WTC11 (cell line): ENCODE measurements at regions not wholly inside any gene's neighbourhood (a gene's known extent, or its start where the extent isn't known, plus 50 kb on each side); places are given as distances from the start of the nearest gene placed in this dataset.

ENCODE experiments used
- ATF3 ChIP-seq: sonication (generic); formaldehyde crosslinking; conservative IDR thresholded peaks from 2 replicates; pipeline ENCODE4 v1.8.1; 2022; ENCODE audit warnings: mild to moderate bottlenecking, missing genetic modification reagents
- CTCF ChIP-seq: fragments of 200-600 bp; IDR thresholded peaks from 2 replicates; pipeline ENCODE4 v1.8.0; 2022; ENCODE audit warnings: antibody characterized with exemption
- ELF4 ChIP-seq: sonication (generic); formaldehyde crosslinking; IDR thresholded peaks from 2 replicates; pipeline ENCODE4 v1.8.1; 2022; ENCODE audit warnings: low read depth, mild to moderate bottlenecking, moderate library complexity, missing genetic modification reagents
- ETV6 ChIP-seq: sonication (generic); formaldehyde crosslinking; IDR thresholded peaks from 2 replicates; pipeline ENCODE4 v1.8.1; 2022; ENCODE audit warnings: mild to moderate bottlenecking, missing genetic modification reagents
- FOXP1 ChIP-seq: sonication (generic); formaldehyde crosslinking; IDR thresholded peaks from 2 replicates; pipeline ENCODE4 v1.8.0; 2022; ENCODE audit warnings: missing genetic modification reagents, mild to moderate bottlenecking, moderate library complexity, borderline replicate concordance
- GRHL2 ChIP-seq: fragments of 250-450 bp; sonication (Bioruptor Pico); IDR thresholded peaks from 2 replicates; pipeline ENCODE4 v1.8.0; 2022; ENCODE audit warnings: mild to moderate bottlenecking, moderate library complexity; ENCODE audit not compliant: insufficient replicate concordance, severe bottlenecking
- OVOL2 ChIP-seq: fragments of 250-450 bp; sonication (Bioruptor Pico); IDR thresholded peaks from 2 replicates; pipeline ENCODE4 v1.9.0; 2021; ENCODE audit warnings: mild to moderate bottlenecking, borderline replicate concordance
- PRRX2 ChIP-seq: fragments of 250-450 bp; sonication (Bioruptor Pico); IDR thresholded peaks from 2 replicates; pipeline ENCODE4 v1.8.0; 2021; ENCODE audit warnings: mild to moderate bottlenecking
- TCF7 ChIP-seq: sonication (generic); formaldehyde crosslinking; IDR thresholded peaks from 2 replicates; pipeline ENCODE4 v1.8.0; 2022; ENCODE audit warnings: mild to moderate bottlenecking, low read depth, missing genetic modification reagents, moderate library complexity
- TEAD4 ChIP-seq: sonication (generic); formaldehyde crosslinking; IDR thresholded peaks from 2 replicates; pipeline ENCODE4 v1.8.0; 2022; ENCODE audit warnings: mild to moderate bottlenecking, missing genetic modification reagents
- ZNF121 ChIP-seq: sonication (generic); formaldehyde crosslinking; IDR thresholded peaks from 2 replicates; pipeline ENCODE4 v1.8.0; 2023; ENCODE audit warnings: missing genetic modification reagents
- ZNF232 ChIP-seq: sonication (generic); formaldehyde crosslinking; IDR thresholded peaks from 2 replicates; pipeline ENCODE4 v1.8.0; 2022; ENCODE audit warnings: mild to moderate bottlenecking, missing genetic modification reagents
- ZNF532 ChIP-seq: fragments of 250-450 bp; sonication (Bioruptor Pico); IDR thresholded peaks from 2 replicates; pipeline ENCODE4 v1.9.0; 2021; ENCODE audit warnings: mild to moderate bottlenecking, borderline replicate concordance

- TF ChIP-seq CTCF (no peak), FOXP1 (CRISPR knock-in tag) (no peak), OVOL2 (CRISPR knock-in tag) (no peak), ATF3 (no peak), ZNF532 (CRISPR knock-in tag) (no peak), ELF4 (CRISPR knock-in tag) (no peak), TCF7 (CRISPR knock-in tag) (no peak), PRRX2 (no peak), TEAD4 (CRISPR knock-in tag) (no peak), ZNF232 (CRISPR knock-in tag) (no peak), ZNF121 (no peak), ETV6 (CRISPR knock-in tag) (no peak), GRHL2 (no peak)
These were observed 230.9 kb downstream of the GADD45G start for GRCh38 chr9:89835666-89836065.
